K562 (cell line): ENCODE measurements at regions not wholly inside any gene's neighbourhood (a gene's known extent, or its start where the extent isn't known, plus 50 kb on each side); places are given as distances from the start of the nearest gene placed in this dataset.

ENCODE experiments used
- ATAC-seq: fragments of 200-7000 bp; cut with Tn5 transposase; 3 replicates; pipeline ENCODE4 v1.9.1; 2020; ENCODE audit warnings: moderate library complexity
- BruUV-seq: library from RNA; stranded (reverse); fragments of 400-500 nt; replicated peaks from 2 replicates; lab custom pipeline; 2021; lab: Mats Ljungman, UMichigan
- CTCF ChIA-PET: fragments of 300-600 bp; formaldehyde crosslinking; extraction: SDS; loops from one replicate; lab custom pipeline; 2021; ENCODE audit warnings: low intra/inter-chr PET ratio; lab: Yijun Ruan, JAX
- POLR2A ChIA-PET: fragments of 300-600, 350-650 bp; sonication (Branson Sonifier 250); formaldehyde crosslinking; extraction: SDS; loops from one replicate; lab custom pipeline; 2021; ENCODE audit warnings: antibody characterized with exemption, inconsistent platforms; lab: Yijun Ruan, JAX
- DNase-seq, 4 experiments: peaks; one replicate each; pipeline versions ENCODE4 v3.0.0 to v3.0.0-alpha.2; 2011 to 2018; ENCODE audit warnings: low spot score in 3 of 4, mixed read lengths in 3 of 4; ENCODE audit errors: extremely low read depth in 1 of 4
- FAIRE-seq: peaks from 2 replicates; lab custom pipeline; 2011; peaks lifted over from hg19 to GRCh38; lab: Jason Lieb, UNC
- H2AFZ ChIP-seq: 2 replicates; pipeline ENCODE4 v1.6.0; 2011; ENCODE audit warnings: low read depth, low read length, control low read depth, inconsistent platforms
- H3K27ac ChIP-seq: fragments of 200-600 bp; 3 replicates; pipeline ENCODE4 v1.8.0; 2011; ENCODE audit warnings: low read depth, mild to moderate bottlenecking, control low read depth, inconsistent platforms, low read length, moderate library complexity, mixed read lengths; ENCODE audit errors: extremely low read depth
- H3K27me3 ChIP-seq, 2 experiments: fragments of 300-600 bp in 1 of 2; 2 replicates in 1 of 2; 3 replicates in 1 of 2; pipeline versions ENCODE4 v1.6.0 to v1.8.0; 2011; ENCODE audit warnings: inconsistent platforms in 2 of 2, low read length in 2 of 2, mild to moderate bottlenecking in 1 of 2, mixed read lengths in 1 of 2, moderate library complexity in 1 of 2; ENCODE audit not compliant: control insufficient read depth in 2 of 2, insufficient read depth in 2 of 2
- H3K36me3 ChIP-seq: fragments of 300-600 bp; 3 replicates; pipeline ENCODE4 v1.8.0; 2011; ENCODE audit warnings: mild to moderate bottlenecking, low read length, inconsistent platforms; ENCODE audit not compliant: control insufficient read depth, insufficient read depth
- H3K4me1 ChIP-seq, 2 experiments: fragments of 200-600 bp in 1 of 2; replicated peaks in 1 of 2; 2 replicates in 1 of 2; 3 replicates in 1 of 2; pipeline versions ENCODE4 v1.5.1 to v1.8.0; 2011; ENCODE audit warnings: inconsistent platforms in 2 of 2, low read length in 2 of 2, mild to moderate bottlenecking in 1 of 2, mixed read lengths in 1 of 2, moderate library complexity in 1 of 2; ENCODE audit not compliant: control insufficient read depth in 2 of 2, insufficient read depth in 2 of 2
- H3K4me2 ChIP-seq: 2 replicates; pipeline ENCODE4 v1.6.1; 2011; ENCODE audit warnings: low read length, control low read depth, inconsistent platforms, mixed read lengths; ENCODE audit not compliant: insufficient read depth
- H3K4me3 ChIP-seq: fragments of 200-600 bp; sonication (generic), shearing (Covaris generic); 2 replicates; pipeline ENCODE4 v1.5.1; 2016; ENCODE audit warnings: control low read depth, inconsistent platforms
- H3K79me2 ChIP-seq: fragments of 200-600 bp; 3 replicates; pipeline ENCODE4 v1.8.0; 2011; ENCODE audit warnings: low read length, inconsistent platforms; ENCODE audit not compliant: control insufficient read depth, insufficient read depth
- H3K9ac ChIP-seq, 2 experiments: 2 replicates each; pipeline versions ENCODE4 v1.6.0 to v1.6.1; 2011; ENCODE audit warnings: low read depth in 2 of 2, low read length in 2 of 2, control low read depth in 1 of 2, inconsistent platforms in 1 of 2, mild to moderate bottlenecking in 1 of 2, mixed read lengths in 1 of 2; ENCODE audit not compliant: insufficient read depth in 1 of 2
- H3K9me1 ChIP-seq: one replicate; pipeline ENCODE4 v1.6.0; 2011; ENCODE audit warnings: inconsistent platforms, mild to moderate bottlenecking, low read length, moderate library complexity; ENCODE audit not compliant: control insufficient read depth, insufficient read depth
- H3K9me3 ChIP-seq: replicated peaks from 2 replicates; pipeline ENCODE4 v1.5.1; 2011; ENCODE audit warnings: low read depth, low read length, inconsistent platforms; ENCODE audit not compliant: control insufficient read depth, insufficient read depth
- H4K20me1 ChIP-seq: replicated peaks from 2 replicates; pipeline ENCODE4 v1.6.1; 2011; ENCODE audit warnings: low read length, inconsistent platforms, mixed read lengths; ENCODE audit not compliant: control insufficient read depth, insufficient read depth
- ATF4 ChIP-seq: fragments of 450-650 bp; formaldehyde crosslinking; IDR thresholded peaks from 2 replicates; pipeline ENCODE4 v1.4.0; 2022; ENCODE audit warnings: mild to moderate bottlenecking, moderate library complexity
- FIP1L1 ChIP-seq: fragments of 200-400 bp; formaldehyde crosslinking; IDR thresholded peaks from 2 replicates; pipeline ENCODE4 v1.6.1; 2018; ENCODE audit warnings: mild to moderate bottlenecking, low read depth, low read length; ENCODE audit not compliant: poor library complexity, severe bottlenecking
- FOXJ3 ChIP-seq: sonication (generic); formaldehyde crosslinking; IDR thresholded peaks from 2 replicates; pipeline ENCODE4 v1.4.0; 2020; ENCODE audit warnings: mild to moderate bottlenecking, missing genetic modification reagents
- MAZ ChIP-seq, 2 experiments: fragments of 450-650 bp in 1 of 2; sonication (generic) in 1 of 2; formaldehyde crosslinking; IDR thresholded peaks in 1 of 2; conservative IDR thresholded peaks in 1 of 2; 2 replicates each; pipeline versions ENCODE4 v1.4.0 to v1.5.0; 2020; ENCODE audit warnings: mild to moderate bottlenecking in 1 of 2, missing genetic modification reagents in 1 of 2
- NCOR1 ChIP-seq: fragments of 450-650 bp; IDR thresholded peaks from 2 replicates; pipeline ENCODE4 v1.6.1; 2016; ENCODE audit warnings: mild to moderate bottlenecking, moderate library complexity
- NONO ChIP-seq, 2 experiments: fragments of 200-400 bp in 1 of 2; fragments of 450-650 bp in 1 of 2; formaldehyde crosslinking in 1 of 2; IDR thresholded peaks; 2 replicates each; pipeline ENCODE4 v1.6.1; 2017; ENCODE audit warnings: low read depth in 2 of 2, mild to moderate bottlenecking in 2 of 2, moderate library complexity in 2 of 2, low read length in 1 of 2
- RBM39 ChIP-seq: fragments of 200-400 bp; formaldehyde crosslinking; optimal IDR thresholded peaks from 2 replicates; pipeline ENCODE3; 2018; ENCODE audit warnings: low read depth, low read length
- SAFB2 ChIP-seq: fragments of 200-400 bp; formaldehyde crosslinking; IDR thresholded peaks from 2 replicates; pipeline ENCODE4 v1.6.1; 2018; ENCODE audit warnings: borderline replicate concordance, low read length, low read depth, moderate library complexity; ENCODE audit not compliant: severe bottlenecking
- SMARCB1 ChIP-seq: IDR thresholded peaks from 2 replicates; pipeline ENCODE4 v1.6.1; 2011; ENCODE audit warnings: improper control_type of control experiment, low read depth; ENCODE audit not compliant: insufficient read length
- SREBF1 ChIP-seq: fragments of 150-350 bp; IDR thresholded peaks from 2 replicates; pipeline ENCODE4 v1.6.1; 2014; ENCODE audit warnings: antibody characterized with exemption, low read depth, low read length, borderline replicate concordance
- ZBTB2 ChIP-seq: fragments of 450-650 bp; IDR thresholded peaks from 2 replicates; pipeline ENCODE4 v1.6.1; 2016; ENCODE audit warnings: antibody characterized with exemption
- ZNF445 ChIP-seq: fragments of 250-450 bp; sonication (Bioruptor Pico); IDR thresholded peaks from 2 replicates; pipeline ENCODE4 v1.4.0; 2020; ENCODE audit warnings: low read depth, mild to moderate bottlenecking, moderate library complexity
- WGBS: fragments of 100-300 bp; shearing (Covaris generic); methylation state at CpG from one replicate; pipeline ENCODE4 v1.1.6; 2016; ENCODE audit warnings: low coverage, mixed read lengths; ENCODE audit not compliant: insufficient coverage; ENCODE audit errors: missing lambda C conversion rate; 5-methylcytosine and 5-hydroxymethylcytosine counted together
- in situ Hi-C: fragments of 300-500 bp; cut with MboI; formaldehyde crosslinking; loops from 4 replicates; pipeline ENCODE4 v1.15.0; 2018; ENCODE audit warnings: inconsistent platforms, mixed read lengths
- intact Hi-C: fragments of 100-400 bp; cut with micrococcal nuclease; formaldehyde crosslinking; loops from 2 replicates; pipeline ENCODE4 v1.14.2; 2022
- TF ChIP-seq, protein P1 (sequence below): fragments of 250-450 bp; sonication (Bioruptor Pico); IDR thresholded peaks from 2 replicates; pipeline ENCODE4 v1.5.0; 2020; ENCODE audit warnings: mild to moderate bottlenecking

GRCh38 chr11:115611343-115611742, 107.1 kb upstream of the CADM1 start:
- no peak for TF ChIP-seq MAZ (CRISPR knock-in tag; conservative IDR thresholded peaks at IDR 0.05 in 1 of 2, IDR thresholded peaks at IDR 0.05 in 1 of 2)
- no peak for TF ChIP-seq ZBTB2
- TF ChIP-seq SAFB2, result no peak
- TF ChIP-seq RBM39, result no peak
- no peak overlapping the region for H3K27ac ChIP-seq
- no peaks in the 10 kb centered on the region for H3K4me1 ChIP-seq
- H4K20me1 ChIP-seq, result 0 out of 2 replicates have a peak, but pooled peaks cover 4% of the 10 kb centered on the region
- H3K4me2 ChIP-seq, result no peak overlapping the region
- H2AFZ ChIP-seq, result no peak overlapping the region
- H3K4me3 ChIP-seq, result no peak overlapping the region
- H3K36me3 ChIP-seq, result no peaks in the 10 kb centered on the region
- intact Hi-C loops (no loop called here), in situ Hi-C loops (no loop called here)
- H3K79me2 ChIP-seq, result no peaks in the 10 kb centered on the region
- H3K27me3 ChIP-seq, result no peaks in the 10 kb centered on the region
- ATAC-seq, result no peak
- 0% methylated on average over 6 of the region's 6 CpGs for WGBS
- ChIA-PET POLR2A (no interaction called here), CTCF (no interaction called here)
- no peaks in the 10 kb centered on the region for H3K9me1 ChIP-seq
- no peaks in the 10 kb centered on the region for H3K9me3 ChIP-seq
- DNase-seq, result no peak
- H3K9ac ChIP-seq, result no peak overlapping the region
- no peak for FAIRE-seq
- no TSS peak for BruUV-seq

- no peak overlapping the region for H3K27ac ChIP-seq
- in situ Hi-C loops (no loop called here), intact Hi-C loops (no loop called here)
- no peaks in the 10 kb centered on the region for H3K4me1 ChIP-seq
- 0 out of 2 replicates have a peak, but pooled peaks cover 4% of the 10 kb centered on the region for H4K20me1 ChIP-seq
- POLR2A ChIA-PET, result no interaction called here
- 0% methylated on average over 3 of the region's 3 CpGs for WGBS
- no peak overlapping the region for H3K9ac ChIP-seq
- ATAC-seq, result no peak
- H3K79me2 ChIP-seq, result no peaks in the 10 kb centered on the region
- no peak for FAIRE-seq
- no peak overlapping the region for H3K4me3 ChIP-seq
- no peak overlapping the region for H2AFZ ChIP-seq
- H3K36me3 ChIP-seq, result no peaks in the 10 kb centered on the region
- no peak for DNase-seq
- H3K4me2 ChIP-seq, result no peak overlapping the region
- H3K9me3 ChIP-seq, result no peaks in the 10 kb centered on the region
- H3K9me1 ChIP-seq, result no peaks in the 10 kb centered on the region
- CTCF ChIA-PET, result no interaction called here
- no TSS peak for BruUV-seq
- peaks cover 0 to 2% of the 10 kb centered on the region in 2 experiments; a peak in 1 of 5 replicates for H3K27me3 ChIP-seq
- TF ChIP-seq NCOR1, result no peak
- TF ChIP-seq FIP1L1, result no peak
- no peak for TF ChIP-seq SMARCB1
- no peak for TF ChIP-seq SREBF1
- TF ChIP-seq FOXJ3, result no peak
- TF ChIP-seq ZNF445 (CRISPR knock-in tag), result no peak
- no peak for TF ChIP-seq NONO (IDR thresholded peaks at IDR 0.05; ENCODE audit: low read depth in 2 of 2, low read length in 1 of 2)
- TF ChIP-seq, protein P1, sequence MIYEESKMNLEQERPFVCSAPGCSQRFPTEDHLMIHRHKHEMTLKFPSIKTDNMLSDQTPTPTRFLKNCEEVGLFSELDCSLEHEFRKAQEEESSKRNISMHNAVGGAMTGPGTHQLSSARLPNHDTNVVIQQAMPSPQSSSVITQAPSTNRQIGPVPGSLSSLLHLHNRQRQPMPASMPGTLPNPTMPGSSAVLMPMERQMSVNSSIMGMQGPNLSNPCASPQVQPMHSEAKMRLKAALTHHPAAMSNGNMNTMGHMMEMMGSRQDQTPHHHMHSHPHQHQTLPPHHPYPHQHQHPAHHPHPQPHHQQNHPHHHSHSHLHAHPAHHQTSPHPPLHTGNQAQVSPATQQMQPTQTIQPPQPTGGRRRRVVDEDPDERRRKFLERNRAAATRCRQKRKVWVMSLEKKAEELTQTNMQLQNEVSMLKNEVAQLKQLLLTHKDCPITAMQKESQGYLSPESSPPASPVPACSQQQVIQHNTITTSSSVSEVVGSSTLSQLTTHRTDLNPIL (CRISPR knock-in tag), result no peak
- no peak for TF ChIP-seq ATF4 (CRISPR knock-in tag)
Observed at GRCh38 chr11:115610908-115611307, 106.7 kb upstream of the CADM1 start.
